Skeletal muscle tissue (tissue), 3 donors: ENCODE measurements at regions not wholly inside any gene's neighbourhood (a gene's known extent, or its start where the extent isn't known, plus 50 kb on each side); places are given as distances from the start of the nearest gene placed in this dataset.

ENCODE experiments used
- H3K27ac ChIP-seq: one replicate; pipeline ENCODE4 v1.7.0; 2013; ENCODE audit warnings: mild to moderate bottlenecking, low read depth, low read length, inconsistent platforms
- H3K27me3 ChIP-seq, 3 donors: one replicate each; pipeline ENCODE4 v1.7.0; 2013; ENCODE audit warnings: low read length in 3 of 3; ENCODE audit not compliant: control insufficient read depth in 3 of 3, insufficient read depth in 3 of 3
- H3K36me3 ChIP-seq, 3 donors: one replicate each; pipeline ENCODE4 v1.7.0; 2013; ENCODE audit warnings: low read length in 3 of 3; ENCODE audit not compliant: control insufficient read depth in 3 of 3, insufficient read depth in 3 of 3
- H3K4me1 ChIP-seq, 3 donors: one replicate each; pipeline ENCODE4 v1.7.0; 2013; ENCODE audit warnings: low read length in 3 of 3, mild to moderate bottlenecking in 3 of 3; ENCODE audit not compliant: control insufficient read depth in 3 of 3, insufficient read depth in 3 of 3
- H3K4me3 ChIP-seq, 3 donors: one replicate each; pipeline ENCODE4 v1.7.0; 2013; ENCODE audit warnings: low read length in 3 of 3
- H3K9ac ChIP-seq, 3 donors: one replicate each; pipeline ENCODE4 v1.7.0; 2013; ENCODE audit warnings: low read length in 3 of 3, mild to moderate bottlenecking in 3 of 3, moderate library complexity in 2 of 3, low read depth in 1 of 3
- H3K9me3 ChIP-seq, 3 donors: one replicate each; pipeline ENCODE4 v1.7.0; 2013; ENCODE audit warnings: low read length in 3 of 3; ENCODE audit not compliant: control insufficient read depth in 3 of 3
- donor health status: Osteomylitis.

- no peak overlapping the region for H3K9ac ChIP-seq
- no peak overlapping the region for H3K4me3 ChIP-seq
- H3K27me3 ChIP-seq = no peaks in the 10 kb centered on the region
- no peaks in the 10 kb centered on the region for H3K36me3 ChIP-seq
- H3K9me3 ChIP-seq = no peaks in the 10 kb centered on the region
- no peak overlapping the region for H3K27ac ChIP-seq
- H3K4me1 ChIP-seq = peaks cover 0 to 4% (median under 1%) of the 10 kb centered on the region in 3 donors
Measured at GRCh38 chr13:30020726-30021312, 170.4 kb upstream of the UBL3 start.

- Histone ChIP-seq H3K27ac (no peak overlapping the region), H3K9me3 (no peaks in the 10 kb centered on the region)
Measured at GRCh38 chr13:30019648-30020626, 169.5 kb upstream of the UBL3 start.

GRCh38 chr13:30017880-30018279 is 167.5 kb upstream of the UBL3 start:
- no peak overlapping the region for H3K9ac ChIP-seq

More at GRCh38 chr13:30019648-30020626, 169.5 kb upstream of the UBL3 start:
- peaks cover 0 to 4% (median 0%) of the 10 kb centered on the region in 3 donors for H3K4me1 ChIP-seq
- no peaks in the 10 kb centered on the region for H3K36me3 ChIP-seq
- H3K9ac ChIP-seq = no peak overlapping the region
- H3K4me3 ChIP-seq = no peak overlapping the region
- H3K27me3 ChIP-seq = no peaks in the 10 kb centered on the region

GRCh38 chr13:30016398-30016797 is 166.0 kb upstream of the UBL3 start:
- Histone ChIP-seq H3K27me3 (peaks cover 0 to 2% (median 0%) of the 10 kb centered on the region in 3 donors), H3K4me1 (peaks cover 0 to 4% (median 0%) of the 10 kb centered on the region in 3 donors), H3K9me3 (no peaks in the 10 kb centered on the region), H3K9ac (no peak overlapping the region), H3K36me3 (no peaks in the 10 kb centered on the region), H3K27ac (no peak overlapping the region), H3K4me3 (no peak overlapping the region)

More at GRCh38 chr13:30017880-30018279, 167.5 kb upstream of the UBL3 start:
- peaks cover 0 to 4% (median 0%) of the 10 kb centered on the region in 3 donors for H3K4me1 ChIP-seq
- no peak overlapping the region for H3K4me3 ChIP-seq
- no peaks in the 10 kb centered on the region for H3K36me3 ChIP-seq
- no peaks in the 10 kb centered on the region for H3K9me3 ChIP-seq
- H3K27me3 ChIP-seq = peaks cover 0 to under 1% (median 0%) of the 10 kb centered on the region in 3 donors
- no peak overlapping the region for H3K27ac ChIP-seq

GRCh38 chr13:30009411-30009810 is 159.0 kb upstream of the UBL3 start:
- H3K4me3 ChIP-seq = no peak overlapping the region
- peaks cover 0 to 2% (median 0%) of the 10 kb centered on the region in 3 donors for H3K27me3 ChIP-seq
- H3K4me1 ChIP-seq = no peaks in the 10 kb centered on the region
- H3K9ac ChIP-seq = no peak overlapping the region
- H3K36me3 ChIP-seq = no peaks in the 10 kb centered on the region
- no peaks in the 10 kb centered on the region for H3K9me3 ChIP-seq
- H3K27ac ChIP-seq = no peak overlapping the region

GRCh38 chr13:30006246-30006645 is 155.8 kb upstream of the UBL3 start:
- Histone ChIP-seq H3K27ac (no peak overlapping the region), H3K27me3 (no peaks in the 10 kb centered on the region), H3K36me3 (no peaks in the 10 kb centered on the region), H3K9me3 (no peaks in the 10 kb centered on the region), H3K9ac (no peak overlapping the region), H3K4me1 (no peaks in the 10 kb centered on the region), H3K4me3 (no peak overlapping the region)

GRCh38 chr13:30004204-30004603 is 153.8 kb upstream of the UBL3 start:
- Histone ChIP-seq H3K9ac (no peak overlapping the region), H3K36me3 (no peaks in the 10 kb centered on the region), H3K27me3 (no peaks in the 10 kb centered on the region), H3K4me1 (no peaks in the 10 kb centered on the region), H3K9me3 (no peaks in the 10 kb centered on the region), H3K4me3 (no peak overlapping the region), H3K27ac (no peak overlapping the region)

GRCh38 chr13:30002577-30002976 is 152.2 kb upstream of the UBL3 start:
- Histone ChIP-seq H3K27ac (no peak overlapping the region), H3K4me1 (no peaks in the 10 kb centered on the region), H3K27me3 (no peaks in the 10 kb centered on the region), H3K9me3 (no peaks in the 10 kb centered on the region), H3K9ac (no peak overlapping the region), H3K36me3 (no peaks in the 10 kb centered on the region), H3K4me3 (no peak overlapping the region)

- no peak overlapping the region for H3K9ac ChIP-seq
- no peaks in the 10 kb centered on the region for H3K36me3 ChIP-seq
- H3K4me1 ChIP-seq = no peaks in the 10 kb centered on the region
- no peaks in the 10 kb centered on the region for H3K27me3 ChIP-seq
- no peak overlapping the region for H3K27ac ChIP-seq
- H3K9me3 ChIP-seq = no peaks in the 10 kb centered on the region
- H3K4me3 ChIP-seq = no peak overlapping the region
Measured at GRCh38 chr13:30000370-30000765, 150.0 kb upstream of the UBL3 start.
